HG03457 (cell line): ENCODE measurements at regions not wholly inside any gene's neighbourhood (a gene's known extent, or its start where the extent isn't known, plus 50 kb on each side); places are given as distances from the start of the nearest gene placed in this dataset.
"Not testable (repeated sequence)": the region's sequence is repeated elsewhere in the genome, so short reads cannot be mapped to it uniquely, and the experiment has no call there.

ENCODE experiments used
- ATAC-seq: cut with Tn5 transposase; IDR thresholded peaks from one replicate; pipeline ENCODE4 v1.9.1; 2021; ENCODE audit warnings: moderate number of reproducible peaks; ENCODE audit not compliant: unreplicated experiment

- no peak for ATAC-seq
Observed at GRCh38 chr18:25516121-25516520, 164.2 kb upstream of the ZNF521 start.

- no peak for ATAC-seq
Observed at GRCh38 chr18:25510096-25510495, 158.1 kb upstream of the ZNF521 start.

- ATAC-seq, result no peak
Observed at GRCh38 chr18:25503567-25504081, 151.7 kb upstream of the ZNF521 start.

- ATAC-seq, result no peak
Observed at GRCh38 chr18:25497151-25497794, 145.3 kb upstream of the ZNF521 start.

GRCh38 chr18:25496544-25496943, 144.6 kb upstream of the ZNF521 start:
- ATAC-seq, result no peak

GRCh38 chr18:25495606-25496005, 143.6 kb upstream of the ZNF521 start:
- ATAC-seq, result no peak

GRCh38 chr18:25494888-25495287, 142.9 kb upstream of the ZNF521 start:
- no peak for ATAC-seq

- ATAC-seq, result no peak
Observed at GRCh38 chr18:25493401-25493800, 141.4 kb upstream of the ZNF521 start.

GRCh38 chr18:25490316-25490715, 138.3 kb upstream of the ZNF521 start:
- ATAC-seq, result no peak

- ATAC-seq, result no peak
Observed at GRCh38 chr18:25473008-25473407, 121.0 kb upstream of the ZNF521 start.

- not testable (repeated sequence) for ATAC-seq
Observed at GRCh38 chr18:25470756-25471524, 119.0 kb upstream of the ZNF521 start.

GRCh38 chr18:25470062-25470461, 118.1 kb upstream of the ZNF521 start:
- no peak for ATAC-seq

- no peak for ATAC-seq
Observed at GRCh38 chr18:25469489-25469888, 117.5 kb upstream of the ZNF521 start.

GRCh38 chr18:25467226-25467987, 115.4 kb upstream of the ZNF521 start:
- ATAC-seq, result no peak

GRCh38 chr18:25465152-25465732, 113.3 kb upstream of the ZNF521 start:
- no peak for ATAC-seq

- ATAC-seq, result no peak
Observed at GRCh38 chr18:25464227-25464626, 112.3 kb upstream of the ZNF521 start.

- ATAC-seq, result no peak
Observed at GRCh38 chr18:25463726-25464125, 111.8 kb upstream of the ZNF521 start.

- no peak for ATAC-seq
Observed at GRCh38 chr18:25459814-25460213, 107.8 kb upstream of the ZNF521 start.

GRCh38 chr18:25457601-25458000, 105.6 kb upstream of the ZNF521 start:
- ATAC-seq, result no peak

GRCh38 chr18:25457126-25457525, 105.2 kb upstream of the ZNF521 start:
- ATAC-seq, result no peak

GRCh38 chr18:25456334-25457010, 104.5 kb upstream of the ZNF521 start:
- no peak for ATAC-seq
